ENCODE measurements at regions not wholly inside any gene's neighbourhood (a gene's known extent, or its start where the extent isn't known, plus 50 kb on each side); places are given as distances from the start of the nearest gene placed in this dataset.

DNA sequence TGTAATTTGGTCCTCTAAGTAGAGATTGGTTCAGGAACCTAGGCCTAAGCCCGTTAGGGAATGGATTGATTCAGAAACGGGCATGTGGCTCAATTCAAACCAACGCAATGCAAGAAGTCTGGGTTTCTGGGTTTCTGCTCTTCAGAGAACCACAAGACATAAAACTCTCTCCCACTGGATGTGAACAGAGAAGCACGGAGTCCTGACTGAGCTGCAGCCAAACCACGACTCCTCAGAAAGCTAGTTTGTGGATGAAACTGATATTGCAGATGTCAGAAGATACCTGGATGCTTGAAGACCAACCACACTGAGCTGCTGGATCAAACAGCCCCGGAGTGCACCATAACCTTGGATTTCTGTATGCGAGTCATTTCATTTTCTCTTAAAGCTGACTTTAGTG lies 50.0 kb downstream of the SOD2 start:
- intact Hi-C loops (cut with micrococcal nuclease) = no loop called here
- no peak overlapping the region for H2AFZ ChIP-seq (ENCODE audit: insufficient read depth, low read depth, low read length, poor library complexity, severe bottlenecking)
- WGBS (ENCODE audit: insufficient coverage) = 91% methylated on average over 7 of the region's 7 CpGs
- no peak overlapping the region for H3K27ac ChIP-seq (ENCODE audit: low read length in 2 of 2)
- H4K20me1 ChIP-seq (ENCODE audit: control insufficient read depth, insufficient read depth, low read length, poor library complexity, severe bottlenecking) = no peaks in the 10 kb centered on the region
- no peak overlapping the region for H3K4me3 ChIP-seq (ENCODE audit: control extremely low read depth in 1 of 5, extremely low read depth in 1 of 5, insufficient read depth in 1 of 5, low read depth in 2 of 5, low read length in 4 of 5)
- H3K9ac ChIP-seq (ENCODE audit: low read length) = no peak overlapping the region
- H3K4me2 ChIP-seq (replicated peaks; ENCODE audit: low read depth, low read length, poor library complexity, severe bottlenecking) = no peak overlapping the region
- Mint-ChIP-seq H3K27me3 (peaks cover 3% of the 10 kb centered on the region), H3K4me3 (no peak overlapping the region), H3K27ac (no peak overlapping the region), H3K9me3 (ENCODE audit: insufficient read depth) (peaks cover 6% of the 10 kb centered on the region), H3K4me1 (no peaks in the 10 kb centered on the region)
- peaks cover 0 to 15% (median 2%) of the 10 kb centered on the region in 3 donors for H3K9me3 ChIP-seq (ENCODE audit: control extremely low read depth in 1 of 3, control insufficient read depth in 2 of 3, insufficient read depth in 1 of 3, low read length in 2 of 3)
- DNase-seq = no peak
- POLR2A ChIA-PET = no interaction called here
- CTCF ChIA-PET = no interaction called here
- no peaks in the 10 kb centered on the region for H3K4me1 ChIP-seq (ENCODE audit: control insufficient read depth in 2 of 2, insufficient read depth in 2 of 2, low read length in 2 of 2)
- no peaks in the 10 kb centered on the region for H3K36me3 ChIP-seq (replicated peaks in 1 of 2; ENCODE audit: control extremely low read depth in 1 of 2, control insufficient read depth in 1 of 2, extremely low read depth in 1 of 2, insufficient read depth in 2 of 2, low read length in 1 of 2)
- no peaks in the 10 kb centered on the region for H3K79me2 ChIP-seq (ENCODE audit: control insufficient read depth, insufficient read depth, low read length)
- no peaks in the 10 kb centered on the region for H3K27me3 ChIP-seq (replicated peaks in 1 of 4; ENCODE audit: control extremely low read depth in 1 of 4, control insufficient read depth in 3 of 4, insufficient read depth in 4 of 4, low read length in 3 of 4)
- TF ChIP-seq EZH2 (IDR thresholded peaks at IDR 0.05; ENCODE audit: borderline replicate concordance, insufficient read depth, low read depth, low read length, poor library complexity, severe bottlenecking) = no peak
- TF ChIP-seq CTCF (IDR thresholded peaks at IDR 0.05) = no peak
- no peak for ATAC-seq (ENCODE audit: low read depth)

GRCh38 chr6:159642481-159642880 lies 50.6 kb downstream of the SOD2 start:
- H4K20me1 ChIP-seq (ENCODE audit: control insufficient read depth, insufficient read depth, low read length, poor library complexity, severe bottlenecking) = no peaks in the 10 kb centered on the region
- Mint-ChIP-seq H3K27me3 (peaks cover 3% of the 10 kb centered on the region), H3K27ac (no peak overlapping the region), H3K4me1 (no peaks in the 10 kb centered on the region), H3K4me3 (no peak overlapping the region), H3K9me3 (ENCODE audit: insufficient read depth) (peaks cover 6% of the 10 kb centered on the region)
- no peak for ATAC-seq (ENCODE audit: low read depth)
- intact Hi-C loops (cut with micrococcal nuclease) = no loop called here
- no peak overlapping the region for H3K9ac ChIP-seq (ENCODE audit: low read length)
- no peak for TF ChIP-seq EZH2 (IDR thresholded peaks at IDR 0.05; ENCODE audit: borderline replicate concordance, insufficient read depth, low read depth, low read length, poor library complexity, severe bottlenecking)
- TF ChIP-seq CTCF (IDR thresholded peaks at IDR 0.05) = no peak
- no CpG with 5 or more reads among the region's 1 CpG for WGBS (ENCODE audit: insufficient coverage)
- no peak overlapping the region for H3K4me2 ChIP-seq (replicated peaks; ENCODE audit: low read depth, low read length, poor library complexity, severe bottlenecking)
- H2AFZ ChIP-seq (ENCODE audit: insufficient read depth, low read depth, low read length, poor library complexity, severe bottlenecking) = no peak overlapping the region
- H3K9me3 ChIP-seq (ENCODE audit: control extremely low read depth in 1 of 3, control insufficient read depth in 2 of 3, insufficient read depth in 1 of 3, low read length in 2 of 3) = peaks cover 0 to 19% (median 2%) of the 10 kb centered on the region in 3 donors
- H3K27ac ChIP-seq (ENCODE audit: low read length in 2 of 2) = no peak overlapping the region
- H3K4me3 ChIP-seq (ENCODE audit: control extremely low read depth in 1 of 5, extremely low read depth in 1 of 5, insufficient read depth in 1 of 5, low read depth in 2 of 5, low read length in 4 of 5) = no peak overlapping the region
- ChIA-PET CTCF (interaction anchor here (1.4 kb wide), 1 partner anchor 13 kb away, joined by 3 read pairs; no protein-coding TSS in a partner anchor), POLR2A (no interaction called here)
- H3K79me2 ChIP-seq (ENCODE audit: control insufficient read depth, insufficient read depth, low read length) = no peaks in the 10 kb centered on the region
- DNase-seq = no peak
- no peaks in the 10 kb centered on the region for H3K4me1 ChIP-seq (ENCODE audit: control insufficient read depth in 2 of 2, insufficient read depth in 2 of 2, low read length in 2 of 2)
- H3K36me3 ChIP-seq (replicated peaks in 1 of 2; ENCODE audit: control extremely low read depth in 1 of 2, control insufficient read depth in 1 of 2, extremely low read depth in 1 of 2, insufficient read depth in 2 of 2, low read length in 1 of 2) = no peaks in the 10 kb centered on the region
- H3K27me3 ChIP-seq (replicated peaks in 1 of 4; ENCODE audit: control extremely low read depth in 1 of 4, control insufficient read depth in 3 of 4, insufficient read depth in 4 of 4, low read length in 3 of 4) = no peaks in the 10 kb centered on the region

All from B cell (primary cell).